Sigmoid colon (tissue), 6 donors: ENCODE measurements at regions not wholly inside any gene's neighbourhood (a gene's known extent, or its start where the extent isn't known, plus 50 kb on each side); places are given as distances from the start of the nearest gene placed in this dataset.

Experiments
- DNase-seq: peaks from one replicate; pipeline ENCODE4 v3.0.0-alpha.2; 2019
- H3K27ac ChIP-seq, 4 donors: fragments of 200-600 bp; sonication (generic); one replicate each; pipeline ENCODE4 v1.5.1; 2016 to 2019; ENCODE audit warnings: mild to moderate bottlenecking in 1 of 4
- H3K27me3 ChIP-seq, 3 donors: fragments of 200-600 bp; sonication (generic); one replicate each; pipeline ENCODE4 v1.5.1; 2019; ENCODE audit warnings: mild to moderate bottlenecking in 1 of 3
- H3K36me3 ChIP-seq, 4 donors: fragments of 200-600 bp; sonication (generic); one replicate each; pipeline ENCODE4 v1.5.1; 2016 to 2019
- H3K4me1 ChIP-seq, 4 donors: fragments of 200-600 bp; sonication (generic); one replicate each; pipeline ENCODE4 v1.5.1; 2017 to 2019
- H3K4me3 ChIP-seq, 4 donors: fragments of 200-600 bp; sonication (generic); one replicate each; pipeline ENCODE4 v1.5.1; 2017 to 2019; ENCODE audit warnings: mild to moderate bottlenecking in 2 of 4, moderate library complexity in 1 of 4
- H3K9me3 ChIP-seq, 4 donors: fragments of 200-600 bp in 3 of 4; sonication (generic) in 3 of 4; one replicate each; pipeline versions ENCODE4 v1.5.1 to v1.6.1; 2013 to 2019
- EP300 ChIP-seq, 4 donors: sonication (generic); formaldehyde crosslinking; IDR thresholded peaks; one replicate each; pipeline ENCODE4 v1.6.1; 2017; ENCODE audit warnings: antibody characterized with exemption in 4 of 4
- POLR2A ChIP-seq, 2 donors: fragments of 450-650 bp; IDR thresholded peaks; one replicate each; pipeline ENCODE4 v1.6.1; 2016; ENCODE audit warnings: antibody characterized with exemption in 2 of 2, mild to moderate bottlenecking in 2 of 2, moderate library complexity in 2 of 2
- POLR2AphosphoS5 ChIP-seq, 4 donors: sonication (generic); formaldehyde crosslinking; IDR thresholded peaks; one replicate each; pipeline ENCODE4 v1.6.1; 2017; ENCODE audit warnings: antibody characterized with exemption in 4 of 4
- WGBS, 2 donors: extraction: QIAGEN DNeasy Blood & Tissue Kit; methylation state at CpG; one replicate each; pipeline ENCODE4 v1.1.7; 2013; 5-methylcytosine and 5-hydroxymethylcytosine counted together
- intact Hi-C: fragments of 100-400 bp; cut with DNase I; formaldehyde crosslinking; loops from one replicate; pipeline ENCODE4 v1.15.1; 2023
- TF ChIP-seq, protein P1 (sequence below), 4 experiments: fragments of 450-650 bp in 3 of 4; fragments of 200-600 bp in 1 of 4; IDR thresholded peaks; one replicate each; pipeline ENCODE4 v1.5.1; 2016 to 2019; ENCODE audit warnings: antibody characterized with exemption in 4 of 4, mild to moderate bottlenecking in 3 of 4, moderate library complexity in 2 of 4
- donor health status: healthy with polysubstance abuse.
- donor health status: healthy.

DNA sequence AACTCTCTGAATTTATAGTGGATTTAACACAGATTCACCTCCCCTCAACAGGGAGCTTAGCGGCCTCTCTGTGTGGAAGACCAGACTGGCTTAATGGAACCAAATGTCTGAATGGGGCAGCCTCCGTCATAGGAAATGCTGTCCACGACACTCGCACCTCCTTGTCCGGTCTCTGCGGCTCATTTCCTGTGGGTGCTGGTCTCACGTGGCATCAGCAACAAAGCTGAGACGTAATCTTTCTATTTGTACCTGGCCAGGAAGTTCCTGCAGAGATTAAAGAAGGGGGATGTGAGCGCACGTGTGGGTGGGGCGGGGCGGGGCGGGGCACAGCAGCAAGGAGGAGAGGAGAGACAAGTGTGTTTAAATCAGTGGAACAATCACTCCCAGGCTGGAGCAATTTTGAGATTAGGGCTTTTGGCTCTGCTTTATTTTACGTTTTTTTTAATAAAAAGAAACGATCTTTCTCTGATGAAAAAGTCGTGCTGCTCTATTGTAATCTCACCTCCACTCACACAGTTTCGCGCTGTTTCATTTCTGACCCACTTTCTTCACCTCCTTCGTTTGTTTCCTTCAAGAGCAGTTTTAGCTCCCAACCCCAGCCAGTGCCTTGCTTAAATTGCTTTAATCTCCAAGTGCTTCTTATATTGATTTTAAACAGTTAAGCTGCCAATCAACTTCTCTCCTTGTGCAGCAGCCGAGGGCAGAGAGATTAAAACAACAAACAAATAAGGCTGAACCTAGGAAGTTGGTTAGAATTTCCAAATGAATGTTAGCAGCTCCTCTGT, 132.2 kb upstream of the ASTN2 start:
- intact Hi-C loops = no loop called here
- no peak overlapping the region for H3K4me3 ChIP-seq
- H3K27ac ChIP-seq = no peak overlapping the region
- H3K36me3 ChIP-seq = no peaks in the 10 kb centered on the region
- H3K27me3 ChIP-seq = peaks cover 0 to 3% (median 0%) of the 10 kb centered on the region in 3 donors
- 11 to 24% methylated on average over 20 of the region's 20 CpGs for WGBS, 2 donors
- H3K9me3 ChIP-seq = no peaks in the 10 kb centered on the region
- TF ChIP-seq, protein P1, sequence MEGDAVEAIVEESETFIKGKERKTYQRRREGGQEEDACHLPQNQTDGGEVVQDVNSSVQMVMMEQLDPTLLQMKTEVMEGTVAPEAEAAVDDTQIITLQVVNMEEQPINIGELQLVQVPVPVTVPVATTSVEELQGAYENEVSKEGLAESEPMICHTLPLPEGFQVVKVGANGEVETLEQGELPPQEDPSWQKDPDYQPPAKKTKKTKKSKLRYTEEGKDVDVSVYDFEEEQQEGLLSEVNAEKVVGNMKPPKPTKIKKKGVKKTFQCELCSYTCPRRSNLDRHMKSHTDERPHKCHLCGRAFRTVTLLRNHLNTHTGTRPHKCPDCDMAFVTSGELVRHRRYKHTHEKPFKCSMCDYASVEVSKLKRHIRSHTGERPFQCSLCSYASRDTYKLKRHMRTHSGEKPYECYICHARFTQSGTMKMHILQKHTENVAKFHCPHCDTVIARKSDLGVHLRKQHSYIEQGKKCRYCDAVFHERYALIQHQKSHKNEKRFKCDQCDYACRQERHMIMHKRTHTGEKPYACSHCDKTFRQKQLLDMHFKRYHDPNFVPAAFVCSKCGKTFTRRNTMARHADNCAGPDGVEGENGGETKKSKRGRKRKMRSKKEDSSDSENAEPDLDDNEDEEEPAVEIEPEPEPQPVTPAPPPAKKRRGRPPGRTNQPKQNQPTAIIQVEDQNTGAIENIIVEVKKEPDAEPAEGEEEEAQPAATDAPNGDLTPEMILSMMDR (IDR thresholded peaks at IDR 0.05) = no peak
- TF ChIP-seq EP300 (IDR thresholded peaks at IDR 0.05) (no peak), POLR2A (IDR thresholded peaks at IDR 0.05) (no peak), POLR2AphosphoS5 (IDR thresholded peaks at IDR 0.05) (no peak)
- H3K4me1 ChIP-seq = no peaks in the 10 kb centered on the region
- DNase-seq = no peak

DNA sequence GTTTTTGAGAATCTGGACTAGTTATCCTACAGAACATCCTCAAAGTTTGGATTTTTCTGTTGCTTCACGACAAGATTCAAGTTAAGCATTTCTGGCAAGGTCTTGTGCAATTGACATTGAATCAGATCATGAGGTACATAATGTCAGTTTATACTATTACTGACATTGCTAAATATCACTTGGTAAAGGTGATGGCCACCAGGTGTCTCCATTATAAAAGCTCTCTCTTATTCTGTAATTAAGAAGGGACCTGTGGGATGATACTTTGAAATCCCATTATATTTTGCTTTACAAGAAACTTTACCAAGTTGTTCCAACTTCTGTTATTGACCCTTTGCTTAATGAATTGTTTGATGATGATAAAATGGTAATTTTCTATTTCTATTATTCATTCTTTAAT, 131.0 kb upstream of the ASTN2 start:
- TF ChIP-seq EP300 (IDR thresholded peaks at IDR 0.05) = no peak
- WGBS, 2 donors = 78 to 91% methylated on average over 1 of the region's 1 CpG

DNA sequence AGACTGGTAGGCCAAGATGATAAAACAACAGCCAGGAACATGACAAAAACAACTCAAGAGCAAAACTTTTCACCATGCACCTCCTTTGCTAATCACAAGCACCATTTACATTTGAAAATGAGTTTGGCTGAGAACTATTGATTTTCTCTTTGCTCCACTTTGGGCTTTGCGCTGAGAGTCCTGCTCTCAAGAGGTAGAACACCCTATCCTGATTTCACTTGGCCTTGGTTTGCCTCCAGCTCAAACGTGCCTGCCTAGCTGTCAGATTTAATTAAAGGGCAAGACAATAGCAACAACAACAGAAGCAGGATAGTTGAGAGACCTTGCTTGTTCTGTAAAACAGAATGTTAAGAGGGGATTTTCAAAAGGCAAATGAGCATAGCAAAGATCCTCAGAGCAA, 128.2 kb upstream of the ASTN2 start:
- peaks cover 0 to 3% (median 0%) of the 10 kb centered on the region in 3 donors for H3K27me3 ChIP-seq
- WGBS, 2 donors = 48 to 49% methylated on average over 2 of the region's 2 CpGs
- TF ChIP-seq POLR2A (IDR thresholded peaks at IDR 0.05) = no peak
- TF ChIP-seq, protein P1 (IDR thresholded peaks at IDR 0.05) = no peak
- no peak for TF ChIP-seq POLR2AphosphoS5 (IDR thresholded peaks at IDR 0.05)
- no peak for TF ChIP-seq EP300 (IDR thresholded peaks at IDR 0.05)
- intact Hi-C loops = no loop called here
- no peaks in the 10 kb centered on the region for H3K36me3 ChIP-seq
- DNase-seq = no peak
- H3K9me3 ChIP-seq = no peaks in the 10 kb centered on the region
- H3K27ac ChIP-seq = no peak overlapping the region
- H3K4me3 ChIP-seq = no peak overlapping the region
- H3K4me1 ChIP-seq = no peaks in the 10 kb centered on the region

More for the DNA sequence above, 131.0 kb upstream of the ASTN2 start:
- Histone ChIP-seq H3K4me3 (no peak overlapping the region), H3K36me3 (no peaks in the 10 kb centered on the region), H3K4me1 (no peaks in the 10 kb centered on the region), H3K9me3 (no peaks in the 10 kb centered on the region), H3K27ac (no peak overlapping the region), H3K27me3 (peaks cover 0 to 3% (median 0%) of the 10 kb centered on the region in 3 donors)
- intact Hi-C loops = no loop called here
- DNase-seq = no peak

DNA sequence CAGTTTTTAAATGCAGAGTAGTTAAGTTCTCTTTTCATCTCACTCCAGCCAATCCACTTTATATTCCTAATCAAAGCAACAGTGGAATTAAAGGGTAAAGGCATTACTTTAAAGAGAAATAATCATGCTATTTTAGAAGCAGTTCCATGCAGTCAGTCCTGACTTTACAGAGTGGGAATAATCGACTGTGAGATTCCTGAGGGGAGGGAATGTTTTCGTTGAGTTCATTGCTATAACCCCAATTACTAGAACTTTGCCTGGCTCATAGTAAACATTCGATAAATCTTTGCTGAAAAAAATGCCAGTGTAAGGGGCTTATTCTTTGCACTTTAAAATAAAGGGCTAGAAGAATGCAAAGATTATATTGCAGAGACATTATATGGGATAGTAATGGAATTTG, 127.2 kb upstream of the ASTN2 start:
- intact Hi-C loops = no loop called here
- DNase-seq = no peak
- Histone ChIP-seq H3K27ac (no peak overlapping the region), H3K36me3 (no peaks in the 10 kb centered on the region), H3K27me3 (peaks cover 0 to 3% (median 0%) of the 10 kb centered on the region in 3 donors), H3K4me1 (no peaks in the 10 kb centered on the region), H3K9me3 (no peaks in the 10 kb centered on the region), H3K4me3 (no peak overlapping the region)
- TF ChIP-seq EP300 (IDR thresholded peaks at IDR 0.05) = no peak
- TF ChIP-seq, protein P1 (IDR thresholded peaks at IDR 0.05) = no peak
- 59 to 60% methylated on average over 3 of the region's 3 CpGs for WGBS, 2 donors

DNA sequence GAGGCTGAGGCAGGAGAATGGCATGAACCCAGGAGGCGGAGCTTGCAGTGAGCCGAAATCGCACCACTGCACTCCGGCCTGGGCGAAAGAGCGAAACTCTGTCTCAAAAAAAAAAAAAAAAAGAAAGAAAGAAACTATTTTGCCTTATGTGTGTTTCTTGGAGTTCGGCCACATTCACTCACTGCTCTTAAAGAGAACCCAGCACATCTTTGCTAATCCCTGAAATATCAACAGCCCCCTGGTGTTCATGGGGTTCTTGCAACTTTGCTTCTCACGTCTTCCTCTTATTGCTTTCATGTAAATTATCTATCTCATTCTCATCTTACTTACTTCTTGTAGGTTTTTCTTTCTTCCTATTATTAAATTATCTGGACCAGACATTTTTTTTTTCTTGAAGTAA, 126.3 kb upstream of the ASTN2 start:
- H3K27ac ChIP-seq = no peak overlapping the region
- H3K27me3 ChIP-seq = peaks cover 0 to 3% (median 0%) of the 10 kb centered on the region in 3 donors
- WGBS, 2 donors = 94% methylated on average over 8 of the region's 8 CpGs
- H3K4me3 ChIP-seq = no peak overlapping the region
- no peaks in the 10 kb centered on the region for H3K36me3 ChIP-seq
- no peaks in the 10 kb centered on the region for H3K9me3 ChIP-seq
- TF ChIP-seq POLR2AphosphoS5 (IDR thresholded peaks at IDR 0.05) = no peak
- TF ChIP-seq, protein P1 (IDR thresholded peaks at IDR 0.05) = no peak
- intact Hi-C loops = no loop called here
- no peaks in the 10 kb centered on the region for H3K4me1 ChIP-seq
- no peak for DNase-seq
